H4 (cell line): ENCODE measurements at regions not wholly inside any gene's neighbourhood (a gene's known extent, or its start where the extent isn't known, plus 50 kb on each side); places are given as distances from the start of the nearest gene placed in this dataset.

ENCODE experiments used
- DNase-seq: peaks from one replicate; pipeline ENCODE4 v3.0.0-alpha.2; 2015; ENCODE audit warnings: low spot score

- no peak for DNase-seq
Measured at GRCh38 chr7:91519241-91520158, 255.3 kb downstream of the FZD1 start.

GRCh38 chr7:91520645-91521044, 256.4 kb downstream of the FZD1 start:
- no peak for DNase-seq

GRCh38 chr7:91526404-91526803, 262.2 kb downstream of the FZD1 start:
- no peak for DNase-seq

GRCh38 chr7:91527460-91527859, 263.2 kb downstream of the FZD1 start:
- no peak for DNase-seq

- DNase-seq, result no peak
Measured at GRCh38 chr7:91533996-91534395, 269.8 kb downstream of the FZD1 start.

- no peak for DNase-seq
Measured at GRCh38 chr7:91537260-91538152, 273.3 kb downstream of the FZD1 start.

GRCh38 chr7:91541641-91542040, 277.4 kb downstream of the FZD1 start:
- no peak for DNase-seq

GRCh38 chr7:91543646-91544045, 279.4 kb downstream of the FZD1 start:
- DNase-seq, result no peak

- no peak for DNase-seq
Measured at GRCh38 chr7:91549878-91550277, 285.6 kb downstream of the FZD1 start.

- no peak for DNase-seq
Measured at GRCh38 chr7:91550931-91551330, 286.7 kb downstream of the FZD1 start.

GRCh38 chr7:91551377-91552175, 287.3 kb downstream of the FZD1 start:
- no peak for DNase-seq

- DNase-seq, result no peak
Measured at GRCh38 chr7:91553410-91553895, 289.2 kb downstream of the FZD1 start.

- no peak for DNase-seq
Measured at GRCh38 chr7:91554883-91555282, 290.6 kb downstream of the FZD1 start.

GRCh38 chr7:91556239-91556638, 292.0 kb downstream of the FZD1 start:
- no peak for DNase-seq

GRCh38 chr7:91556956-91557650, 292.9 kb downstream of the FZD1 start:
- DNase-seq, result no peak

- peak; percentile 73 for DNase-seq
Measured at GRCh38 chr7:91557789-91558404, 293.7 kb downstream of the FZD1 start.

GRCh38 chr7:91559947-91560346, 295.7 kb downstream of the FZD1 start:
- no peak for DNase-seq

GRCh38 chr7:91564101-91564500, 299.9 kb downstream of the FZD1 start:
- DNase-seq, result no peak

GRCh38 chr7:91564541-91564940, 300.3 kb downstream of the FZD1 start:
- no peak for DNase-seq
